ENCODE measurements at regions not wholly inside any gene's neighbourhood (a gene's known extent, or its start where the extent isn't known, plus 50 kb on each side); places are given as distances from the start of the nearest gene placed in this dataset.
"Not testable (repeated sequence)": the region's sequence is repeated elsewhere in the genome, so short reads cannot be mapped to it uniquely, and the experiment has no call there.

DNA sequence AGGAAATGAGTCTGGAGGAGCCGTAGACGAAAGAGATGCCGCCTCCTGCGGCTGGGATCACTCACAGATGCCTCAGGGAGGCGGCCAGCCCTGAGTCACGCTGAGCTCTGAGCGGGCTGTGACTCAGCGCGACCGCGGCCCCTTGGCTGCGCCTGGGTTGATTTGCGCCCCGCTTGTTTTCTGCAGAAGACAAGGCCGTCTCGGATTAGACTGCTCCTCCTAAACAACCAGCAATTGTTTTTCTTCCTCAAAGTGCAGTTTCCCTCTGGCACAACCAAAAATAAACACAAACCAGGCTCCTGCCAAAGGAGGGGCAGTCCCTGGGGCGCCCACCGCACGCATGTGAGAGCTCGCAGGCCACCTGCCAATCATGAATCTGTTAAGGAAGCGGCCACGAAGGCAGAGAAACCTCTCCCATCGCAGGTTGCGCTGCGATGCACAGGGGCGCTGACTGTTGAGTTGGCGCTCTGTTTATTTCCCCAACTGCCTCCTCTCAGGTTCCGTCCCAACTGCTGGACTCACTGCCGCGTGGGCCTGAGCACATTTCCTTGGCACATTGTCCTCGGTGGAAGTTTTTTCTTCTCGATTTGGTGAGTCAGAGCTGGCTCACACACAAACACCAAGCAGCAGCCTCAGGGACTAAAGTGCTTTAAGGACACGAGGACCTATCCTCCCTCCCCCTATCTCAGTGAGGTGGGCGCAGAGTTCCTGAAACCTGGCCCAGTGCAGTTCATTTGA is 85.2 kb upstream of the NDUFV2 start:
- DNase-seq (ENCODE audit: low read depth) = peak; percentile 92

DNA sequence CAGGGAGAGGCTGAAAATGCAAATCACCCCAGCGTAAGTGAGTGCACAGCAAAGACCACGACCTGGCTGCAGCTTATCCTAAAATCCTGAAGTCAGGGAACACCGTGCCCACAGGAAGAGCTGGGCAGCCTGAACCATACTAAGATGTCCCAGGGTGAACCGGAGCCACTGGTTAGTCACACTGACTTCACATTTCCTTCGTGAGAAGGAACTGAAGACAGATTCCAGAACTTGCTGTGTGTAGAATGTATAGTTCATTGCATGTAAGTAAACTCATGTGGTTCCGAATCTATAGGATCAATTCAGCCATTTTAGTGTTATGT is 84.6 kb upstream of the NDUFV2 start:
- no peak for DNase-seq (ENCODE audit: low read depth)

DNA sequence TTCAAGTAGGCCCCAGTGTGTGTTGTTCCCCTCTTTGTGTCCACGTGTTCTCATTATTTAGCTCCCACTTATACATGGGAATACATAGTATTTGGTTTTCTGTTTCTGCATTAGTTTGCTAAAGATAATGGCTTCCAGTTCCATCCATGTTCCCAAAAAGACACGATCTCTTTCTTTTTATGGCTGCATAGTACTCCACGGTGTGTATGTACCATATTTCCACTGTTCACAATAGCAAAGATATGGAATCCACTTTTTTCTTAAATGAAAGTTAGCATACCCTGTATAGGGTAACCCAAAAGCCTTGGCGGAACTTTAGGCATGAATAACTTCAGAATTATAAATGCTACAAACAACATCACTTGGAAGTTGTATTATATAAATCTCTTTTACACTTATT is 83.4 kb upstream of the NDUFV2 start:
- no peak for DNase-seq (ENCODE audit: low read depth)

DNA sequence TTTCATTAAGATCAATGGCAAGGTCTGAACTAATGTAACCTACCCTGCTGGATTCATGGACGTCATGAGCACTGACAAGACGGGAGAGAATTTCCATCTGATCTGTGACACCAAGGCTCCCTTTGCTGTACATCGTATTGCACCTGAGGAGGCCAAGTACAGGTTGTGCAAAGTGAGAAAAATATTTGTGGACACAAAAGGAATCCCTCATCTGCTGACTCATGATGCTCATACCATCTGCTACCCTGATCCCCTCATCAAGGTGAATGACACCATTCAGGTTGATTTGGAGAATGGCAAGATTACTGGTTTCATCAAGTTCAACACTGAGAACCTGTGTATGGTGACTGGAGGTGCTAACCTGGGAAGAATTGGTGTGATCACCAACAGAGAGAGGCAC is 82.3 kb upstream of the NDUFV2 start:
- DNase-seq (ENCODE audit: low read depth) = no peak

DNA sequence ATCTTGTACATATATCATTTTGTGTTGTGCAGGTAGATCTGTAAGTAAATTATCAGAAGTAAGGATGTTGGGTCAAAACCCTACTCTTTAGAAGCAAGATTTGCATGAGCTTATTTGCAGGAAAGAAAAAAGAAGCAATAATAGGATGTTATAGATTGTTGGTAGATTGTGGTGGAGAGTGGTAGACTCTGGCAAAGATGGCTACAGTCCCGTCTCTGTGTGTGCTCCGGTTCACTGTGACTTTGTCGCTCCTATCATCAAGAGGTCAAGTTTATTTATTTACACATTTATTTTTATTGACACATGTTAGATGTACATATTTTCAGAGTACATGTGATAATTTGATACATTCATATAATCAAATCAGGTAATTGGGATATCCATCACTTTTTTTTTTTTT is 81.0 kb upstream of the NDUFV2 start:
- no peak for DNase-seq (ENCODE audit: low read depth)

DNA sequence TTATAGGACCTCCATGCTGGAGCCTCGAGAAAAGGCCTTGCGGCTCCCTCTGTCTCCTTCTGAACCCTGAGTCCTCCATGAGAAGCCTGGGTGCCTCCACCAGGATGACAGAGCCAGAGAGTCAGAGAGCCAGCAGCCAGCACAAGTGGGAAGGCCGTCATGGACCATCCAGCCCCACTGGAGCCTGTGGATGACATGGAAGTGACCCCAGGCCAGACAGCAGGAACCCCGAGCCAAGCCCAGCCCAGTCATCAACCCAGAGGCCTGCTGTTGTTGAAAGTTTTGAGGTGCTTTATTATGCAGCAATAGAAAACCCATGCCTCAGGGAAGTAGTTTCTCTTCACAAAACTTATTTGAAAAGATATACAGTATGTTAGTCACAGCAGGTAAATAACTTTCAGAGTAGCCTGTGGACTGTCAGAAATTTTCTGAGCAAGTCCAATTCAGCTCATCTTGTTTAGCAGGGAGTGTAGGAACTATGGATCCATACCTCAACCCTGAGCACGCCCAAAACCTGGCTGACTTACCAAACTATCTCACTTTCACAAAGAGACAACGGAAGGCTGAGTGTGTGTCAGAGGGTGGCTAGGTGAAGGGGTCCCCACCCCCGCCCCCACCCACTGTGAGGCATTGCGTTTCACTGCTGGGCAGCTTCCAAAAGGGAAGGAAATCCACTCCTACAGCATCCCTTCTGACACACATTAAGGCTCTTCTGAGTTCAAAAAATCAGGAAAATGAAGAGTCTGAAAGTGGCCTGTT is 79.9 kb upstream of the NDUFV2 start:
- no peak for DNase-seq (ENCODE audit: low read depth)

DNA sequence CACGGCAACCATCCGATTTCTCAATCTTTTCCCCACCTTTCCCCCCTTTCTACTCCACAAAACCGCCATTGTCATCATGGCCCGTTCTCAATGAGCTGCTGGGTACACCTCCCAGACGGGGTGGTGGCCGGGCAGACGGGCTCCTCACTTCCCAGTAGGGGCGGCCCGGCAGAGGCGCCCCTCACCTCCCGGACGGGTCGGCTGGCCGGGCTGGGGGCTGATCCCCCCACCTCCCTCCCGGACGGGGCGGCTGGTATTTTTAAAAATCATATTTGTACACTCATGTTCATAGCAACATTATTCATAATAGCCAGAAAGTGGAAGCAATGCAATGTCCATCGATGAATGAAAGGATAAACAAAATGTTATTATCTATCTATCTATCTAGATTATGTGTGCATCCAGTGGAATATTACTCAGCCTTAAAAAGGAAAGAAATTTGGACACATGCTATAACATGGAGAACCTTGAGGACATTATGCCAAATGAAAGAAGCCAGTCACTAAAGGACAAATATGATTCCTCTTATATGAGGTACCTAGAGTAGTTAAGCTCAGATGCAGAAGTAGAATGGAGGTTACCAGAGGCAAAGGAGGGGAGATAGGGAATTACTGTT is 78.4 kb upstream of the NDUFV2 start:
- not testable (repeated sequence) for DNase-seq (ENCODE audit: low read depth)

DNA sequence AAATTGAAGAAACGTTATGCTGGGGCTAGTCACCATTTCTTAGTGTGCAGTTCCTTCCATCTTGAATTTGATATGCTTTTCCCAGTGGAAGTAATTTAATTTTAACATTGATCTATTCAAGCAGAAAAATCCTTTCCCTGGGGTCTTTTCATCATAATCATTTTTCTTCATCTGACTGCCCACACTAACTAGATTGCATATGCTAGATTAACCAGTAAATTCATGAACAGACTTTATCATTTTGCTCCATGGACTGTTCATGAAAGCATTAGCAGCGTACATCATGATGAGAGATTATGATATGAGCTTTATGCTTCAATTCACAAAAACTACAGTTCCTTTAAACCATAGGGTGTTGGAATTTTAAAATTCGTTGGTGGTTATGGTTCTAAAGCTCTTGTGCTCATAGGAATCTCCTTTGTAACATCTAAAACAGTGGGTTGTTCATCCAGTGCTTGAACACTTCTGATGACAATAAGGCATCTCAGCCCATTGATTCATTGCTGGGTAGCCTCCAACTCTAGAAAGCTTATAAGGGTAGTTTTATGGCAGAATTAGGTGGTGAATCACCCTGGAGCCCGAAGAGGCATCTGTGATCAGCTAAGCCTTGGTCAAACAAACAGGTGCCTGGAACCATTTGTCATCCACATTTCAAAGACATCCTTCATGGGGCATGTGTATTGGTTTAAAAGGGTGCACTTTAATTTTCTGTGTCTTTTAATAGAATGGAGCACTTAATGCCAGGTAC is 77.2 kb upstream of the NDUFV2 start:
- no peak for DNase-seq (ENCODE audit: low read depth)

DNA sequence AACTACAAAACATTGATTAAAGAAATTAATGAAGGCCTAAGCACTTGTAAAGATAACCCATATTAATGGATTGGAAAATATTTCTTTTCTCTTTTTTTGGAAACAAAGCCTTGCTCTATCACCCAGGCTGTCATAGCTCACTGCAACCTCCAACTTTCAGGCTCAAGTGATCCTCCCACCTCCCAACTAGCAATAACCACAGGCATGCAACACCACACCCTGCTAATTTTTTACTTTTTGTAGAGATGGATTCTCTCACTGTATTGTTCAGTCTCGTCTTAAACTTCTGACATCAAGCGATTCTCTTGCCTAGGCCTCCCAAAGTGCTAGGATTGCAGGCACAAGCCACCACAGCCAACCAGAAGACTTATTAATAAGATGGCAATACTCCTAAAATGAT is 73.4 kb upstream of the NDUFV2 start:
- DNase-seq (ENCODE audit: low read depth) = no peak

DNA sequence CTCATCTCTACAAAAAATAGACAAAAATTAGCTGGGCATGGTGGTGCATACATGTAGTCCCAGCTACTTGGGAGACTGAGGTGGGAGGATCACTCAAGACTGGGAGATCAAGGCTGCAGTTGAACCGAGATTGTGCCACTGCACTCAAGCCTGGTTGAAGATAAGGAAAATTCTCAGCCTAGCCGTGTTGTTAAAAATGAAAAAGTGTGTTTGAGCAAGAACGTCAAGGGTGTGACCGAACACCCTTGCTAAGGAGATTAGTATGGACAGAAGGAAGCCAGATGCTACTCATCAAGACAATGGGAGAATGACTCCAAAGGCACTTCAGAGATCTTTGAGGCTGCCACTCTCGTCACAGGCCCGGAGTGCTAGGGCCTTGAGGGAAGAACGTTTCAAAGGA is 70.0 kb upstream of the NDUFV2 start:
- DNase-seq (ENCODE audit: low read depth) = no peak

DNA sequence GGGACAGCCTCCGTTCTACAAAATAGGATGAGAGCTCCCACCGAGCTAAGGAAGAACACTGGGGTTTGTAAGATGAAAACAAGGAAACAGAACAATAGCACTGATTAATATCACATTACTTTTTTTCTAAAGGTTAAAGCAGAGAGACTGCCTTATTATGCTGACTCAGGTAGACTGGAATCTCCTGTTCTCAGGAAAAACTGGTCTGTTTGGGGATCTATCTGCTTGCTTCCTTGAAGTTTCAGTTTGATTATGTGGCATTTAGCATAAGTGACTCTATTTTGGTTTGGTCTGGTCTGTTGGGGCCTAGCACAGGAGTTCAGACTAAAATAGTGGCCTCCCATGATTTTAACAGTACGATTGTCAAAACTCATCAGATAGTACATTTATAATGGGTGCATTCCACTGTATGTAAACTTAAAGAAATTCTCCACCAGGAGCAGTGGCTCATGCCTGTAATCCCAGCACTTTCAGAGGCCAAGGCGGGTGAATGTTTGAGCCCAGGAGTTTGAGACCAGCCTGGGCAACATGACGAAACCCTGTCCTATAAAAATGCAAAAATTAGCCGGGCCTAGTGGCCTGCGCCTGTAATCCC is 64.1 kb upstream of the NDUFV2 start:
- DNase-seq (ENCODE audit: low read depth) = no peak

DNA sequence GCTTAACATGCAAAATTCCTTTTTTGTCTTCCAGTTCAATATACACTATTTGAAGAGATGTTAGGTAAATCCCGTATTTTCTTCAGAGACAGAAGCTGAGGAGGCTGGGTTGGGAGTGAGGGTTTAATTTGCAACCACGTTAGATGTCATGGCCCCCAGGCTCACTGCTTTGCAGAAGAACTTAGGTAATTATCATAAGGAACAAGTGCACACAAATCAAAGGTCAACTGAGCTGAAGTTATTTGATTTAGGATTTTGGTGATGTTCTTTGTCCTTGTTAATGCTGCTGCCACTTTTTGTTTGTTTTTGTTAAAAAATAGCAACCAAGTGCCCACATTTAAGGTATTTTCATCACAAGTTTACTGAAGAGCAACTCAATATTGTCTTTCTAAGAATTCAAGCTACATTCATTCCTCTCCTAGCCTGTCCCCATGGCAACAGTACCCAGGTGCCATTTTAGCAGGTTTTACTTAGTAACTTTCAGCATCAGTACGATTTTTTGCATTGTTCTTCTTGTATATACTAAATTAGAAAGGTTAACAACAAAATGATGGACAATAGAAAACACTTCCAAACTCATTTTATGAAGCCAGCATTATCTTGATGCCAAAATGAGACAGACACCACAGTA is 62.9 kb upstream of the NDUFV2 start:
- no peak for DNase-seq (ENCODE audit: low read depth)

DNA sequence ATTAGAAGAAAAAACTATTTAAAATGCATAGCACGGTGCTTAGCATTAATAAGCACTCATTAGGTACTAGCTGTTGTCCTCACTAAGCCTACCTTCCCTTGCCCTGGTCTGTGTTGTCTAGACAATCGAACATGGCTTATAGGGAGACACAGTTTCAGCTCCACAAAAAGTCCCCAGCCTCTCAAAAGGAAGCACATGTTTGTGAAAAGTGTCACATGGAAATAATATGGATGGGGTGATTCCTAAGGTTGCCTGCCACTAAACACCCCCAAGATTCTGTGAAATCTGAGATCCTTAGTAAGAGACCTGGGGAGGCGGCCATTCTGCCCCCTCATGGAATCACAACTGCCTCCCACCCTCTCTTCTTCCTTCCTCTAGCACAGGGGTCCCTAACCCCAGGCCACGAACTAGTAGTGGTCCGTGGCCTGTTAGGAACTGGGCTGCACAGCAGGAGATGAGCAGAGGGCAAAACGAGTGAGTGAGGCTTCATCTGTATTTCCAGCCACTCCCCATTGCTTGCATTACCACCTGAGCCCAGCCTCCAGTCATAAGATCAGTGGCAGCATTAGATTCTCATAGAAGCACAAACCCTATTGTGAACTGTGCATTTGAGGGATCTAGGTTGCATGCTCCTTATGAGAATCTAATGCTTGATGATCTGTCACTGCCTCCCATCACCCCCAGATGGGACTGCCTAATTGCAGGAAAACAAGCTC is 59.6 kb upstream of the NDUFV2 start:
- no peak for DNase-seq (ENCODE audit: low read depth)

DNA sequence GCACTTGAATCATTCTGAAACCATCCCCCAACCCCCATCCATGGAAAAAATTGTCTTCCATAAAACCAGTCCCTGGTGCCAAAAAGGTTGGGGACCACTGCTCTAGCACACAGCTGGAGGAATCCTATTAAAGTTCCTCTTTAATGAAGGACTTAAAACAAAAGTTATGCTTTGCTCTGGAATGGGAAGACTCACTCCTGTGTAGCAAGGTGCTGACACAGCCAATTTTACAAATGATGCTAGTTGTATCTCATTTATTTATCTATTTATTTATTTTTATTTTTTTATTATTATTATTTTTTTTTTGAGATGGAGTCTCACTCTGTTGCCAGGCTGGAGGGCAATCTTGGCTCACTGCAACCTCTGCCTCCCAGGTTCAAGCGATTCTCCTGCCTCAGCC is 58.9 kb upstream of the NDUFV2 start:
- no peak for DNase-seq (ENCODE audit: low read depth)

DNA sequence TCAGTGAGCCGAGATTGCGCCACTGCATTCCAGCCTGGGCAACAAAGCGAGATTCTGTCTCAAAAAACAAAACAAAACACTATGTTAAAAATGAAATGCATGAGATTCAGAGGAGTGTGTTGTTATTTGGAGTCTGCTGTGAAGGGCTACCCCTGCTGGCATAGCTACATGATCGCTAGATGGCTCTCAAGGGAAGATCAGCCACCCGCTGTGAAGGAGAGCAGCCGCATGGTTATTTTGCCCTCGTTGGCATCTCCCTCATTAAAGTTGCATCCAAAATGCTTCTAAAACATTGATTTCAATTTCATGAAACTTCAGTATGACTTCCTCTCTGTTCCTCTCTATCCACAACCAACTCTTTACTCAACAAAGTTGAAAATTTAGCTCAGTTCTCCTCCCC is 54.8 kb upstream of the NDUFV2 start:
- peak; percentile 3 for DNase-seq (ENCODE audit: low read depth)

DNA sequence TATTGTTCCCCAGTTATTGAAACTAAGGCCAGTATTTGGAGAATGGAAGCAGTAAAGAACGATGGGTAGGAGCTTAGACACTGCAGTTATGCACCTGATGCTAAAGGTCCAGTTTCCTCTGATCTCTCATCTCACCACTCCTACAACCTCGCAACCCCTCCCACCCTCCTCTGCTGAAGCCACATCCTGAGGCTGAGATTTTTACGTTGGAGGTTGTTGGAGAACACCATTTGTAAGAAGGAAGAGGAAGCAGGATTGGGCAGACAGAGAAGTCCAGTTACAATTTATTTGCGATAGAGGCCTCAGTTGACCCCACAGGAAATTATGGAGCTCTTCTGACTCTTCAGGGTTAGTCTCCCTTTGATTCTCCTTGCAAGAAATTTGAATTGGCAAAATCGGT is 54.3 kb upstream of the NDUFV2 start:
- DNase-seq (ENCODE audit: low read depth) = no peak

DNA sequence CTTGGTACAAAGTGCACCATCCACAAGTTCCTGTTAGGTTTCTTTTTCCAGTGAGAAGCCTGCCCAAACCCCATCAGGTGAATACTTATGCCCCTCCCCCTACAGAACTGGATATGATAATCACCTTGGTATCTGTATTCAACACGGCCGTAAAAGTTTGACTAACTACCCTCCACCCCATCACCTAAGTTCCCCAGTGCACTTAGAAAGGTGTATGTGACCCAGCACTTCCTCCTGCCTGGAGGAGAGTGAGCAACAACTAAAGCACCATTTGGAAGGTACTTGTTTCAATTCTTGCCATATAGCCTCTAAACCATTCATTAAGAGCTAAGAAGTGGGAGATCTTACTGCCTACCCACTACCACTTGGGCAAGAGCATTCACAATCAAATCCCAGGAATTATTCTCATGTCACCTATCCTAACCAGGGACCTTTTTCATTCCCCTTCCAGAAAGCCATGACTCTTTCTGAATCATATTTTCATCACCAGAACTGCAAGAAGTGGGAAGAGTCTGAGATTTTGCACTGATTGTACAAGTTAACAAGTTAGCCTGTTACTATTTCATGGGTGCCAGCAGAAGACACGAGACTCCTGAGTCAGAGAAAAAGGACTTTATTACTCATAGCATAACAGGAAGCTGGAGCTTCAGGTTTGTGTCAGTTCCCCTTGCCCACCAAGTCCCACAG is 53.5 kb upstream of the NDUFV2 start:
- DNase-seq (ENCODE audit: low read depth) = peak; percentile 3

DNA sequence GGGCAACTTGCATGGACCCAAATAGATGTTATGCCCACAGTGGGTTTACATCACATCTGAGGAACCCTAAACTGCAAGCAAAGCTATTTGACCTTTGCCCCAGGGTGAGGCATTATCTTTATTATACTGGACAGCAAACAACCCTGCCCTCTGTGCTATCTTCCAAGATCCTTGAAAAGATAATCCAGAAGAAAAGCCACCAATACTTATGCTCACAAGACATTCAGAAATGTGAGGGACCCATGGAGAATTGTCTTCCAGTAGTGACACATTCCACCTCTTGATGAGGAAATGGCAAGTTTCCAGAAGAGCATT is 53.0 kb upstream of the NDUFV2 start:
- no peak for DNase-seq (ENCODE audit: low read depth)

DNA sequence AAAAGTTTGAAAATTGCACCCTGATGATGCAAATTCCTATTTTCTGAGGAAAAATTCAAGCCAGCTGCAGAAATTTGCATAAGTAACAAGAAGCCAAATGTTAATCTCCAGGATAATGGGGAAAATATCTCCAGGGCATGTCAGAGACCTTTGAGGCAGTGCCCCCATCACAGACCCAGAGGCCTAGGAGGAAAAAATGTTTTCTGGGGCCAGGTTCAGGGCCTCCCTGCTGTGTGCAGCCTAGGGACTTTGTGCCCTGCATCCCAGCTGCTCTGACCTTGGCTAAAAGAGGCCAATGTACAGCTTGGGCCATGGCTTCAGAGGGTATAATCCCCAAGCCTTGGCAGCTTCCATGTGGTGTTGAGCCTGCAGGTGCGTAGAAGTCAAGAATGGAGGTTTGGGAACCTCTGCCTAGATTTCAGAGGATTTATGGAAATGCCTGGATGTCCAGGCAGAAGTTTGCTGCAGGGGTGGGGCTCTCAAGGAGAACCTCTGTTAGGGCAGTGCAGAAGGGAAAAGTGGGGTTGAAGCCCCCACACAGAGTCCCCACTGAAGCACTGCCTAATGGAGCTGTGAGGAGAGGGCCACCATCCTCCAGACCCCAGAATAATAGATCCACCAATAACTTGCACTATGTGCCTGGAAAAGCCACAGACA is 51.7 kb upstream of the NDUFV2 start:
- not testable (repeated sequence) for DNase-seq (ENCODE audit: low read depth)

All from fibroblast of gingiva (primary cell).